HG03378 (cell line): ENCODE measurements at regions not wholly inside any gene's neighbourhood (a gene's known extent, or its start where the extent isn't known, plus 50 kb on each side); places are given as distances from the start of the nearest gene placed in this dataset.
"Not testable (repeated sequence)": the region's sequence is repeated elsewhere in the genome, so short reads cannot be mapped to it uniquely, and the experiment has no call there.

Source experiments
- ATAC-seq: cut with Tn5 transposase; IDR thresholded peaks from one replicate; pipeline ENCODE4 v1.9.1; 2021; ENCODE audit warnings: mild to moderate bottlenecking, moderate library complexity; ENCODE audit not compliant: unreplicated experiment

DNA sequence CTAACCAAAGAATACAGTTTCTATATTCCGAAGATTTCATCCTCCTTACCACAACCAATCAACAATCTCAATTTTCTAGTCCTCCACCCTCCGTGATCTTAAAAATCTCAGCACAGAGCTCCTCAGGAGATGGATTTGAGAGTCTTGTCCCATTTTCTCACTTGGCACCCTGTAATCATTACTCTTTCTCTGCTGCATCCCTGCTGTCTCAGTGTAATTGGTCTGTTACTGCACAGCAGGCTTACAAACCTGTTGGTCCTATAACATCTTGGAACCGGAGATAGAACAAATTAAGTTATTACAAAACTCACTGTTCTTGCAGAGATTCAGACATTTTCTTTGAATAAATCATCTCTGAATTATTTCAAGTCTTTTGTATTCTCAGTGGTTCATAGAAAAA lies 1227.2 kb downstream of the JRKL start:
- no peak for ATAC-seq

DNA sequence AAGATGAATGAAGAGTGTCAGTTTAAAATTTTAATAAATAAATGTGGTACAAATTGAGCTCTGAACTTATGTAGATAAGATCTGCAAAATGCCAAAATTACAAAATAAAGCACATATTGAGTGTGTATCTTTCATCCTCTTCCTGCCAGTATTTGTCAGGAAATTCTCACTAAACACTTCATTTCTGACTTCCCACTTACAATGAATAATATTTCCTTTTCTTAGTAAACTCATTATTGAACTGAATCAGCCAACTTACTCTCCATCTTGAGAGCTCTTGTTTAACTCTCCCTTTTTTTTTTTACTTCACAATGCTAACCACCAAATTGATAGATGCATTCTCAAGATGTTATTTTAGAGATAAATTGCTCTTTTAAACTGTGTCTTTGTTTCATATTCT lies 1230.2 kb downstream of the JRKL start:
- ATAC-seq, result no peak

DNA sequence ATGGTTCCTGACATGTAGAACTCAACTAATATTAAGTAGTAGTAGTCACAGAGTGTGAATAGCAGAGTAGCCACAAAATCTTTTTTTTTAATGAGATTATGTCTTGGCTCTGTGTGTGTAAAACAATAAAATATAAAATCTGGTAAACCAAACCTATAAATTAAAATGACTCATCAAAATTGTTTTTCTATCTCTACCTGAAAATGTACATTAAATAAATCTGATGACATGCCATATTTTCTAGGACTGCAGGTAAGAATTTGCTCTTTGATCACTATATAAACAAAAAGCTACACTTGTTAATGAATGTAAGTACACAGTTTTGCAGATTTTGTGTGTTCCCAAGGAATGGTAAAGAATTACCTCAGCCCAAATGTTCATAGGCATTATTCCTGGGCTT lies 1231.5 kb downstream of the JRKL start:
- no peak for ATAC-seq

DNA sequence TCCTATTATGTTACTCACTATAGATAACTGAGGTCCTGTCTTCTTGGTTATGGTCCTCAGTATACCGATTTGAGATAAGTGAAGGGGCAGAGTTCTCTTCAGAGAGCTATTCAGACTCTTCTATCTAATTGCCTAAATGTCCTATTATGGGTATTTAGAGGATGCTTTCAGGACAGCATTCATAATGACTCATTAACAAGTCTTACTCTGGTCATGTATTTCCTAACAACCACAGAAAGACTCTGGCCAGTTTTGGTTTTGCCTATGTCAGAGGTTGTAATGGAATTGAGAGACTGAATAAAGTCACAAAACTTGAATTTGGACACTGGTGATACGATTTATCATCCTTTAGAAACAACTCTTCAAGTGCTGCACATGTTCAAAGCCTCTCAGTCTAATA lies 1233.0 kb downstream of the JRKL start:
- no peak for ATAC-seq

DNA sequence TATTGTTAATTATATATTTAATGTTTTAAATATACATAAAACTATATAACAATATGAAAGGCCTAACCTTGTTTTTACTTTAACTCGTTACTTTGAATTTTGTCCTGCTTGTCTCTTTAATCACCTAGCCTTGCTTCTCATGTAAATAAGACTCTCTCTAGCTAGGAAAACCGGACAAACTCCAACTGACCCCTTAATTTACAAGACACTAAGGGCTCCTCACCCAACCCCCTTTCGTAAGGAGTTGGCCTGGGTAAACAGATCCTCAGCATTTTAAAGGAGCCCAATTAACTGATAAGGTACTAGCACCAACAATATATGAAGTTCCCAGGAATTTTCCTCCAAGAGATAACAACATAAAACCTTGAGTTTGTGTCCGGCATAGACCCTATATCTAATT lies 1246.9 kb downstream of the JRKL start:
- not testable (repeated sequence) for ATAC-seq

DNA sequence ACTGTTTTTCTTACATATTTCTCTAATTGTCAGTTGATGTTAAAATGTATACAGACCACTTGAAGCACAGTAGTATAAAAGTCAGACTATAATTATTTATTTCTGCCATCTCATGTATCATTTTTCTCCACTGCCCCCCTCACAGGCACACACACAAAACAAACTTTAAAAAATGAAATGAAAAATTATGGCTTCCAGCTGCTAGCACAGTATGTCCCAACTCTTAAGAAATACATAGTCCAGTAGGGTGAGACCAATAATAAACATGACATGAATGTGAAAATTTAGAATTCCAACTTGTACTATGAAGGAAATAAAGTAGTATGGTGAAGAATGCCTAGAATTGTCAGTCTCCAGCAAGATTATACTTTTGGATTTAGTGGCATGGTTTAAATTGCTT lies 1247.9 kb downstream of the JRKL start:
- no peak for ATAC-seq

DNA sequence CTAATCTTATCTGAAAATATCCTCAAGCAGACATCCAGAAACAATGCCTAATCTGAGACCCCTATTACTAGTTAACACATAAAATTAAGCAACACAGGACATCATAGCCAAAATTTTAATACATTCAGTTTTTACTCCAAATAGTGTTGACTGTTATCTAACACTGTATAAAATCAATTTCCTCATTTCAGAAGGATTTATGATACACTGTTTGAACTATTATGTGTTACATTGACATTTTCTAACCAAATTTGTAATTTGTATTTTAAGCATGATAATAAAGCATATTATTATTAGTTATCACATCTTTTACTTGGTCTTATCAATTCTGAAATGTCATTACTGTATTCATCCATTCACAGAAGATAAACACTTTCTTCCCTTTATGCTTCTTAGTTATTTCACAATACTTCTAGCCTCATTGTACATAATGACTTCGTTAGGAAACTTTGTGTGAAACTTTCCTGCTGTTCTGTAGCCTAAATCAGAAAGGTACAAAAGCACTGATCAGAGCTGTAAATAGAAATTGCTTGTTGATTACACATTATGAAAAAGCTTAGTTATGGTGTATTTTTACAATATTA lies 1248.9 kb downstream of the JRKL start:
- no peak for ATAC-seq

DNA sequence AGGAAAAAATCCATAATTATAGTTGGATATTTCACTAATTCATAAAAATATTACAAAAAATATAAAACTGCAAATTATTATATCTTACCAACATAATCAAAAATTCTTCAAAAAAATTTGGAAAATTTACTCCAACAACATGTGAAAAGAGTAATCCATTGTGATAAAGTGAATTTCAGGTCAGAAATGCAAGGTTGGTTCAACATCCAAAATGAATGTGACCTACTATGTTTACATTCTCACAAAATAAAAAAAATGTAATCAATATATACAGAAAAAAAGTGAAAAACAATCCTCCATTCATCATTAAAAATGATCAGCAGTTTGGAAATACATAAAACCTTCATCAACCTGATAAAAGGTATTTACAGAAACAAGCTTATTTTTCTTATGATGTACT lies 1252.2 kb downstream of the JRKL start:
- ATAC-seq, result no peak

DNA sequence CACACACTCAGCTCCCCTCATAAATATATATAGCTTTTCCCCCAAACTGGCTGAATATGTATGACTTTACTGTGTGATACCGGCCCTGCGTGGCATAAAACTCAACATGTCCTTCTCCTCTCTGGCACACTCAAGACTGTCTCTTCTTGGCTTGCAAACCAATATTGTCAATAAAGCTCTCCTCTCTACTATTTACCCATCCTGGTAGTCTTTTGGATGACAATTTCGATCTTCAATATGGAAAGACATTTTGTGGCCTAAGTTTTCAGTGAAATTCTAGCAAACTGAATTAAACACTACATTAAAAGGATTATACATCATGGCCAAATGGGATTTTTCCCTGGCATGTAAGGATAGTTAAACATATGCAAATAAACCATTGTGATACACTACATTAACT lies 1255.9 kb downstream of the JRKL start:
- no peak for ATAC-seq

DNA sequence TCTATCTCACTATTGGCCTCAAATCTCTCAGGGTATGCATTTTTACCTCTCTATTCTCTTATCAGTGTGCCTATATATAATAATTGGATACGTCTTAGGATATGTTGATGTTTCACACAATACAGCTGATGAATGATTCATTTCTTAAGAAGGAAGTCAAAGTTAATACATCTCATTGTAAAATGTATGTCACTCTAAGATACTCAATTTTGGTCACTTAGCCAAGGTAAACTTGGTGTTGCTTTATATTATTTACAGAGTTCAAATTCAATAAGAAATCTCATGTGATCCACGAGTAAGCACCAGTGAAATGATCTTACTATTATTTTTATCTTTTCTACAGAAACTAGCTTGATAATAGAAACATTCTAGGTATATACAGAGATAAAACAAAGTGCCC lies 1266.5 kb downstream of the JRKL start:
- no peak for ATAC-seq

DNA sequence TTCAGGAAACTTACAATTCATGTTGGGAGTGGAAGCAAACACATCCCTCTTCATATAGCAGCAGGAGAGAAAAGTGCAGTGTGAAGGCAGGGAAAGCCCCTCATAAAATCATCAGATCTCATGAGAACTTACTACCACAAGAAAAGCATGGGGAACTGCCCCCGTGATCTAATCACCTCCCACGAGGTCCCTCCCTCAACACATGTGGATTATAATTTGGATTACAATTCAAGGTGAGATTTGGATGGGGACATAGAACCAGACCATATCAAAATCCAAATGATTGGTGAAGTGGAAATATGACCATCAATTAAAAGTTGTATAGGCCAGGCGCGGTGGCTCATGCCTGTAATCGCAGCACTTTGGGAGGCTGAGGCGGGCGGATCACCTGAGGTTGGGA lies 1268.0 kb downstream of the JRKL start:
- no peak for ATAC-seq

DNA sequence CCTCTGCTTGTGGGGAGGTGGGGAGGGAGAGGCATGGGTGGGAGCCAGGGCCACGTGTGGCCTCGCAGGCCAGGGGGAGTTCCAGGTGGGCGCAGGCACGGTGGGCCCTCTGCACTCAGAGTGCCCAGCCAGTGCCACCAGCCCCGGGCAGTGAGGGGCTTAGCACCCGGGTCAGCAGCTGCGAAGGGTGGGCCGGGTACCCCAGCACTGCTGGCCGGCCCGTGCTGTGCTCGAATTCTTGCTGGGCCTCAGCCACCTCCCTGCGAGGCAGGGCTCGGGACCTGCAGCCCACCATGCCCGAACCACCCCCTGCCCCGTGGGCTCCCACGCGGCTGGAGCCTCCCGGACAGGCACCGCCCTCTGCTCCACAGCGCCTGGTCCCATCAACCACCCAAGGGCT lies 1277.2 kb downstream of the JRKL start:
- ATAC-seq, result no peak

DNA sequence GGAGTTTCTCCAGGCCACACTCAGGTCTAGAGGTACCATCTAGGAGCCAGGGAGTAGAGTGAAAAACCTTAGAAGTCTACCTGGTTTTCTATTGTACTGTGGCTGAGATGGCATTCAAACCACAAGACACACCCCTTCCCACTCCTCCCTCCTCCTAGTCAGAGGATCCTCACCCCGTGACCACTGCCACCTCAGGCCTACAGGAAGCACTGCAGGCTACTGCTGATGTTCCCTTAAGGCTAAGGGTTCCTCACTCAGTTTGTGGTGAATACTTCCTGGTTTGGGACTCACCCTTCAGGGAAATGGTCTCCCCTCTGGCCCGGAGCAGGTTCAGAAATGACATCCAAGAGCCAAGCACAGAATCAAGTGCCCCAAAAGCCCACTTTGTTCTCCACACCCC lies 1293.9 kb downstream of the JRKL start:
- ATAC-seq, result no peak

DNA sequence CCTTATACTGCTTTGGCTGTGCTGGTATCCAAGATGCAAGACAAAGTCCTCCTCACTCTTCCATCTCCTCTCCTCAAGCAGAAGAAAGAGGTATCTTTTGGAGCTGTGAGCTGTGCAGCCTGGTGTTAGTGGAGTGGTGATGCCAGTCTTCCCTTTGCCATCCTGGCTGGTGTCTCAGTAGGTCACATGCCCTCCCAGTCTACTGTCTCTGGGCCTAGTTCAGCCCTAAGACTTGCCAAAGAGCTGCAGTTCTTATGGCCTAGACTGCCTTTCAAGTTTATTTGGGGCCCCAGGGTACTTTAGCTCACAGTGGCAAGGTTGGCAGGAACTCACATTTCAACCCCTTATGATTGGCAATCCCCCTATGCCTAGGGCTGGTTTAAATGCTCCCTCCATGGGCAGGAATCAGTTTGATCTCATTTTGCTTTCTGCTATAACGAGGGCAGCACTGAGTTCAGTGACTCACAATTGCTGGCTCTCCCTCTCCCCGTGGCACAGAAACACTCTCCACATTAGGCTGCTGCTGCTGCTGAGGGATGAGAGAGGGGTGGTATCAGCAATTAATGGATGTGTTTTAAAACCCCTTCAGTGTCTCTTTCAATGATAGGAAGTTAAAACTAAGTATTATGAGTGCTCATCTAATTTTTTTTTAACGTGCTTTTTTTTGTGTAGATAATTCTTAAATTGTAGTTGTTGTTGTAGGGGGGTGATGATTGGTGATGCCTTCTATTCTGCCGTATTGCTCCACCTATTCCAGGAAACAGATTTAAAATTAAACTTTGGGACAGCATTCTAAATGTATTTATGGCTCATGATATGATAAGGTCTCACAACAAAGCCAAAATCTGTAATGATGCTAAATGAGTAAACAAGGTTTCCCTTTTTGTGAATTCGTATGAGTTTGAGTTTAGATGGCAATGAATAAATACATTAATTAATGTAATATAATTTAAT lies 1295.0 kb downstream of the JRKL start:
- ATAC-seq, result no peak

DNA sequence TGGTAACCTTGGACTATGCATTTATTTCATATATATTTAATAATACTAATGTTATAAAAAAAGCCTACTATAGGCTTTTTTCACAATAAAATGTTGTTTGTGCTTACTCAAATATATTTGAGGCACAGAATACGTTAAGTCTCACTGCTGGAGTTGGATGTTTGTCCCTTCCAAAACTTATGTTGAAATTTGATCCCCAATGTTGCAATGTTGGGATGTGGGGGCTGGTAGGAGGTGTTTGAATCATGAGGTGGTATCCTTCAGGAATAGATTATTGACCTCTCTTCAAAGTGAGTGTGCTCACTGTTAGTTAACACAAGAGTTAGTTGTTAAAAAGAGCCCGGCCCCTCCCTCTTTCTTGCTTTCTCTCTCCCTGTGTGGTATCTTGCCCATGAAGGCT lies 1295.9 kb downstream of the JRKL start:
- no peak for ATAC-seq

DNA sequence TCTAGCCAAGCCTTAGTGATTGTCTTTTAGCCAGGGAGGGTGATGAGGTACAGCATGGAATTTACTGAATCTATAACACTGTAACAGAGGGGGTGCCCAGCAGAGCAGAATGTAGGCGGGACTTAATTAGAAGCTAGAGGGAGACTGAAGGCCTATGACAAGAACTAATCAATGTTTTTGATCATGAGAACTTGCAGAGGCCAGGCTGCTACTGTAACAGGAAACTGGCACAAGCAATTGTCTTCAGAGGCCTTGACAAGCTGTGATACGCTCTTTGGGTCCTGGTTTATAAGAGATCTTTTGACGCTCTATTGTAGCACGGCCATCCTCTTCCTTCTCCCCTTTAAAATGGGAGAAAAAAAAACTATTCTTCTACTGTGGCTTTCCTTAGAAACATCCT lies 1297.3 kb downstream of the JRKL start:
- no peak for ATAC-seq

DNA sequence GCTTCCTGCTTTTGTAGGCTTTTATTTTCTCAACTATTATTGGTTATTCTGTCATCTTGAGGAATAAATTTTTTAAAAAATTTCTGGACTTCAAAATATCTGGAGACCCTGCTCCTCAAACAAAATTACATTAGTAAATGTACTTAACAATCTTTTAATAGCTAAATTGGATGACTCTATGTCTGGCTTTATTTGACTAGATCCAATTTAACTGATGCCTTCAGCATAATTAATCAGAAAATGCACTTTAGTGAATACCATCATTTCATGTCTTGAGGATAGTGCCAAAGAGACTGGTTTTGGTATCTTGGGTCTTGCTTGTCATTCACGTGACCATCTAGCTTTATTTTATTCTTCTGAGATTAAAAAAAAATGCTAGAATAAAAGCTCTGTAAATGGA lies 1301.2 kb downstream of the JRKL start:
- ATAC-seq, result no peak

DNA sequence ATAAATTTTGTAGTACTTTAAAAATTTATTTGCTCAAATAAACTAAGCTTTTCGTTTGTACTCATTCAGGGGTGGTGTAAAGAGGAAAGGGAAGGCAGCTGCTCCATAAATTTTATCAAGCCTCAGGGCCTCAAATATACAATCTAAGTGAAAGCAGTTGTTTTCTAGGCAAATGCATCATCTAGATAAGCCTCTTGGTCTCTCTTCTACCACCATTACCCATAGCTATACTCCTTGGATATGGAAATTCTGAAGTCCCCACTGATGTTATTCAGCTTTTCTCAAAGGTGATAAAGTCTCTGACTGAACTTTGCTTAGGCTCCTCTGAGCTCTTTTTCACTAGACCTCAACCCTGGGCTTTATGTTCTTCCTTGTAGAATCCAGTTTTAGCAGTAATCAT lies 1313.1 kb downstream of the JRKL start:
- no peak for ATAC-seq

DNA sequence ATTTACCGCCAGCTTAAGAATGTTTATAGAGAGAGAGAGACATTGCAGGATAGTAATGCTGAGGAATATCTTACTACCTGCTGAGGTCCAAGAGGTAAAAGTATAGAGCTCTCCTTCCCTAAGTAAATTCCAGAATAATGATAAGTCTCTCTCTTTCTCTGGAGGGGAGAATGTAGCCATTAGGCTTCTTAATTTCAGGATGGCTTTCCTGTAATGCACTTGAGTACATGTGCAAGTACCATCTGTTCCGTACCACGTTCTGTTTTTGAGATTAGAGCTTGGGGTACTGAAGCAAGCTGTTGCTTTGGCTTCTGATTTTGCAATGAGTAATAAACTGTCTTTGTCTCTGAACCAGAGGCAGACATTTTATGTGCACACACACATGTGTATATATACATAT lies 1314.0 kb downstream of the JRKL start:
- ATAC-seq, result no peak

DNA sequence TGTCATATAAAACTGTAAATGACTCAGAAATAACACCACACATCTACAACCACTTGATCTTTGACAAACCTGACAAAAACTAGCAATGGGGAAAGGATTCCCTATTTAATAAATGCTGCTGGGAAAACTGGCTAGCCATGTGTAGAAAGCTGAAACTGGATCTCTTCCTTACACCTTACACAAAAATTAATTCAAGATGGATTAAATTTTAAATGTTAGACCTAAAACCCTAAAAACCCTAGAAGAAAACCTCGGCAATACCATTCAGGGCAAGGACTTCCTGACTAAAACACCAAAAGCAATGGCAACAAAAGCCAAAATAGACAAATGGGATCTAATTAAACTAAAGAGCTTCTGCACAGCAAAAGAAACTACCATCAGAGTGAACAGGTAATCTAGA lies 1315.3 kb upstream of the CNTN5 start:
- ATAC-seq, result not testable (repeated sequence)

DNA sequence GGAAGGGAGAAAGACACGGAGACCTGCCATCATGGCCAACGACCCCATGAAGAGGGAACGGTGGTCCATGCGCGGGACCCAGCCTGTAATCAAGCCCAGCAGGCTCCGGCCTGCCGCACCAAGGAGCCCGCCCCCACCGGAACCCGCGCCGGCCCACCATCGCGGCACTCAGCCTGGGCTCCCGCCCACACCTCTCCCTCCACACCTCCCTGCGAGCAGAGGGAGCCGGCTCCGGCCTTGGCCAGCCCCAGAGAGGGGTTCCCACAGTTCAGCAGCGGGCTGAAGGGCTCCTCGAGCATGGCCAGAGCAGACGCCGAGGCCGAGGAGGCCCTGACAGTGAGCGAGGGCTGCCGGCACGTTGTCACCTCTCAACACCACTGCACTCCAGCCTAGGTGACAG lies 1302.8 kb upstream of the CNTN5 start:
- ATAC-seq, result no peak

DNA sequence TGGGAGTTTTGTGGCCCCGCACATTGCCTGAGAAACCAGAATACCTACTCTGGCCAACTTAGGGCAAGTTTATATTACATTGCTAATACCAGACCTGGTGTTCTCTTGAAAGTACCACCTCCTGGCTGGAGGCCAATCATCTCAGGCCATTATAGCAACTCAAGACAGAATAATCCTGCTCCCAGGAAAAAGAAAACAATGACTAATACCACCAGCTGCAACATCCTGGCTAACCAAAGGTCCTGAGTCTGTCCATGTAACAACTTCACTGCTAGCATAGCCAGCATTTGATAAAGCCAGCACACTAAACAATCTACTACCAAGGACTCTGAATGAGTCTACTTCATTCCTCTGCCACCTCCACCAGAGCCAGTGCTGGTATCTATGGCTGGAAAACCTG lies 1298.7 kb upstream of the CNTN5 start:
- ATAC-seq, result no peak

DNA sequence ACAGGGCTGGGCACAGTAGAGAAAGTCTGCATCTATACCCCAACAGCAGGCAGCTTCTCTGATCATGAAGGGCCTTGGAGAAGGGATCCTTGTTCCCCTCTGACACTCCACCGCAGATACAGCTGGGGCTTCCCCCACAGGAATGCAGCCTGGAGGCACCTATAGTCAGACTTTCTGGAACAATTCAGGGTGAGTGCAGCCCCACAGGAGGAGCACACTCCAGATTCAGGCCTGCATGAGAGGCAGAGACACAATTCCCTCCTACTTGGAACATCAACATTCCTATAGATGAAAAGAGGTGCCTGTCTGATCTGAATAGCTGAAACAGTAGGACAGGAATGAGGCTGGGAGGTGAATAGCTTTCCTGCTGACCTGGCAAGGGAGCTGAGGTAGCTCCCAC lies 1298.0 kb upstream of the CNTN5 start:
- no peak for ATAC-seq
